ENCODE measurements at regions not wholly inside any gene's neighbourhood (a gene's known extent, or its start where the extent isn't known, plus 50 kb on each side); places are given as distances from the start of the nearest gene placed in this dataset.

GRCh38 chr14:104383996-104384775, 195.4 kb upstream of the C14orf180 start:
- Histone ChIP-seq H3K27ac (no peak overlapping the region), H3K4me2 (no peak overlapping the region), H3K79me2 (no peaks in the 10 kb centered on the region), H3K27me3 (no peaks in the 10 kb centered on the region), H2AFZ (no peak overlapping the region), H3K36me3 (replicated peaks; ENCODE audit: insufficient read depth, low read depth) (no peaks in the 10 kb centered on the region), H3K4me1 (ENCODE audit: insufficient read depth) (no peaks in the 10 kb centered on the region), H3K9me2 (replicated peaks; ENCODE audit: insufficient read depth) (no peaks in the 10 kb centered on the region), H3K4me3 (no peak overlapping the region), H4K20me1 (ENCODE audit: insufficient read depth, poor library complexity, severe bottlenecking) (no peaks in the 10 kb centered on the region), H3K9me3 (ENCODE audit: low read depth) (no peaks in the 10 kb centered on the region)
- WGBS (ENCODE audit: low lambda C conversion rate, missing lambda C conversion rate) = 69% methylated on average over 19 of the region's 19 CpGs
- TF ChIP-seq CTCF (IDR thresholded peaks at IDR 0.05; ENCODE audit: poor library complexity) (no peak), EZH2phosphoT487 (IDR thresholded peaks at IDR 0.05; ENCODE audit: low read depth, severe bottlenecking, unreplicated experiment) (no peak), EZH2 (IDR thresholded peaks at IDR 0.05; ENCODE audit: borderline replicate concordance) (no peak)
- no peak for DNase-seq (ENCODE audit: low spot score)

- Histone ChIP-seq H3K9me2 (replicated peaks; ENCODE audit: insufficient read depth) (no peaks in the 10 kb centered on the region), H3K27ac (no peak overlapping the region), H3K4me1 (ENCODE audit: insufficient read depth) (no peaks in the 10 kb centered on the region), H4K20me1 (ENCODE audit: insufficient read depth, poor library complexity, severe bottlenecking) (no peaks in the 10 kb centered on the region), H3K79me2 (no peaks in the 10 kb centered on the region), H3K36me3 (replicated peaks; ENCODE audit: insufficient read depth, low read depth) (no peaks in the 10 kb centered on the region), H3K4me2 (no peak overlapping the region), H3K27me3 (no peaks in the 10 kb centered on the region), H3K9me3 (ENCODE audit: low read depth) (no peaks in the 10 kb centered on the region), H2AFZ (no peak overlapping the region), H3K4me3 (no peak overlapping the region)
- DNase-seq (ENCODE audit: low spot score) = no peak
- WGBS (ENCODE audit: low lambda C conversion rate, missing lambda C conversion rate) = 73% methylated on average over 6 of the region's 6 CpGs
- no peak for TF ChIP-seq EZH2phosphoT487 (IDR thresholded peaks at IDR 0.05; ENCODE audit: low read depth, severe bottlenecking, unreplicated experiment)
- TF ChIP-seq EZH2 (IDR thresholded peaks at IDR 0.05; ENCODE audit: borderline replicate concordance) = no peak
- no peak for TF ChIP-seq CTCF (IDR thresholded peaks at IDR 0.05; ENCODE audit: poor library complexity)
Observed at GRCh38 chr14:104384776-104385071, 194.8 kb upstream of the C14orf180 start.

- H3K27me3 ChIP-seq = no peaks in the 10 kb centered on the region
- WGBS (ENCODE audit: low lambda C conversion rate, missing lambda C conversion rate) = 88% methylated on average over 15 of the region's 15 CpGs
- no peak overlapping the region for H2AFZ ChIP-seq
- no peaks in the 10 kb centered on the region for H3K4me1 ChIP-seq (ENCODE audit: insufficient read depth)
- H3K4me2 ChIP-seq = no peak overlapping the region
- H3K27ac ChIP-seq = no peak overlapping the region
- H3K9me3 ChIP-seq (ENCODE audit: low read depth) = no peaks in the 10 kb centered on the region
- H3K79me2 ChIP-seq = no peaks in the 10 kb centered on the region
- H3K36me3 ChIP-seq (replicated peaks; ENCODE audit: insufficient read depth, low read depth) = no peaks in the 10 kb centered on the region
- no peak for DNase-seq (ENCODE audit: low spot score)
- no peaks in the 10 kb centered on the region for H3K9me2 ChIP-seq (replicated peaks; ENCODE audit: insufficient read depth)
- TF ChIP-seq EZH2phosphoT487 (IDR thresholded peaks at IDR 0.05; ENCODE audit: low read depth, severe bottlenecking, unreplicated experiment) (no peak), EZH2 (IDR thresholded peaks at IDR 0.05; ENCODE audit: borderline replicate concordance) (no peak), CTCF (IDR thresholded peaks at IDR 0.05; ENCODE audit: poor library complexity) (no peak)
- H3K4me3 ChIP-seq = no peak overlapping the region
- H4K20me1 ChIP-seq (ENCODE audit: insufficient read depth, poor library complexity, severe bottlenecking) = no peaks in the 10 kb centered on the region
Observed at GRCh38 chr14:104385111-104385510, 194.5 kb upstream of the C14orf180 start.
